ENCODE measurements at regions not wholly inside any gene's neighbourhood (a gene's known extent, or its start where the extent isn't known, plus 50 kb on each side); places are given as distances from the start of the nearest gene placed in this dataset.
"Not testable (repeated sequence)": the region's sequence is repeated elsewhere in the genome, so short reads cannot be mapped to it uniquely, and the experiment has no call there.

DNA sequence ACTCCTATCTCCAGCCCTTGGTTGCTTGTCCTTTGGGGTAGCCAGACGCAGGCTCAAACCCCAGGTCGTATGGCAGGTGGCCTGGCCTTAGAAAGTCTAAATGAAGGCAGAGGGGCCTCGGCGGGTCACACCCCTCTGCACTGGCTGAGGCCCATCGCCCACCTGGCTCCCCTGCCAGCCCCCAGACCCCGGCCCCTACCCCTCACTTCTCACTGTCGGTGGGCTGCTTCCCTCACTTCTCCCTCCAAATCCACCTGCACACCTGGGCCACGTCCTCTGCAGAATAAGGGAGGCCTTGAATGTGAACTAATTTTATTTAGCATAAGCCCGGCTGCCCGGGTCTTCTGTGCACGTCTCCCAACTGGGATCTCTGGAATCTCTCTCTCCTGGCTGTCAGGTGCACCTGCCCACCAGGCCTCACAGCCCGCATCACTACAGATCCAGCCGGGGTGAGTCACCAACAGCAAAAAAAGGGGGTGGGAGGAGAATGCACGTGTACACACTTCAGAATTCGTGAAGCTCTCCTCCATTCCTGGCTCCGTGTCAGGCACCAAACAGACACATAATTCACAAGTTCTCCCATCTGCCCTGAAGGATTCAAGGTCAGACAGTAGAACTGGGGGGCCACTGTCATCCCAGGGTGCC is 107.5 kb upstream of the SIM2 start:
- DNase-seq (ENCODE audit: low read depth, low spot score): no peak

DNA sequence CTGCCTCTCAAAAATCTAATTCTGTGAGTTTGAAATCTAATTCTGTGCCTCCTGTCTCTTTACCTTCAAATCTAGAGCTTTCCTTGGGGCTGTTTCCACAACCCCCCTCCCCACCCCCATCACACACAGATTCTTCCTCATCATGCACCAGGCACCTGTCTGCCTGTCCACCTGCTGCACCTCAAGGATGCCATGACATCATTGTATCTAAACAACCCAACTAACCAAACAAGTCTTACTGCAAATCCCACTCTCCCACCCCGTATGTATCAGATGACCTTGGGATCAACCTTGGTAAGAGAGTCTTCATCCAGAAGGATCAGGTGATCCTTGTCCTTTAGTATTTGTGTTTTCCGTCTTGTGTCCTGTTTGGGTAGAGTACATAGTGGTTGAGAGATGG is 102.7 kb upstream of the SIM2 start:
- DNase-seq (ENCODE audit: low read depth, low spot score): no peak

- DNase-seq (ENCODE audit: low read depth, low spot score): no peak
These were observed 97.6 kb upstream of the SIM2 start for GRCh38 chr21:36601362-36601761.

GRCh38 chr21:36602735-36603134 is 96.2 kb upstream of the SIM2 start:
- DNase-seq (ENCODE audit: low read depth, low spot score): no peak

DNA sequence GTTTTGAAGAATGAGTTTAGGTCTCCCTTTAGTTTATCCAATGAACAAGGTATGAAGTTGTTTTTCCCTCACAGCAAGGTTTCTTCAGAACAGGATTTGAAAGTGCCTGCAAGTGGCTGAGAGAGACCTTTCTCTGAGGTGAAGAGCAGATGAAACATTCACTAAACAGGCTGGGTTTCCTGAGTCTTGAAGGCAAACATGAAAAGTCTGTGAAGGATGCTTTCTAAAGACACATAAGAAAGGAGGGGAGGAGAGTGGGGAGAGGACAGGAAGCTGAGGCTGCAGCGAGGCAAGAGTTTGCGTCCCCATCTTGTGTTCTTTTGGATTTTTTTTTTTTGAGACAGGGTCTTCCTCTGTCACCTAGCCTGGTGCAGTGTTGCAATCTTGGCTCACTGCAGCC is 95.7 kb upstream of the SIM2 start:
- DNase-seq (ENCODE audit: low read depth, low spot score): no peak

GRCh38 chr21:36605426-36605825 is 93.5 kb upstream of the SIM2 start:
- no peak for DNase-seq (ENCODE audit: low read depth, low spot score)

DNA sequence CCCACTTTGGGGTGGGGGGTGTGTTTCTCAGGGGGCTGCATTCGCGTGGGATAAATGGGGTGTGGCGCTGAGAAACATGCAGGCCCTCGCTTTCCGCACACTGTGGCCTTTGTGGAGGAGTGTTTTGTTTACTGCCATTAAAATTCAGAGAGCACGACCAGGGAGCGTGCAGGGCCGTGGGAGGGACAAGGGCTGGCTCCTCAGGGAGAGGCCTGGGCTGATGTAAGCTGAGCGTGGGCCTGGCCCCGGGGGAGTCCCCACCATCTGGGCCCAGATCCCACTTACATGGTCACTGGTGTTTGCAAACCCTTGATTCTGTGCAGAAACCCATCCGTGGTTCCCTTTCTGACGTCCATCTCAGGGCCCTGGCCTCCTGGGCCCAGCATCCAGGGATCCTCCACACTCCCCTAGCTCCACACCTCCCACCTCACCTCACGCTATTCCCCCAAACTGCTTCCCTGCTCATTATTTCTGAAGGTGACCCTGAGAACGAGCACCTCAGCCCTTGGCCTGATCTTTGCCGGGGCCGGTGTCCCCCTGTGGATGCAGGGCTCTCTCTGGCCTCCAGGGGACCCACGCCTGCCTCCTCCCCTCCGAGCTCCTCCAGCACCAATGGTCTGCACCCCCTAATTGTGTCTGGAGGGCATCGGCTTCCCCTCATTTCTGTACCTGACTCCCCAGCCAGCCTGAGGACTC is 92.5 kb upstream of the SIM2 start:
- no peak for DNase-seq (ENCODE audit: low read depth, low spot score)

DNA sequence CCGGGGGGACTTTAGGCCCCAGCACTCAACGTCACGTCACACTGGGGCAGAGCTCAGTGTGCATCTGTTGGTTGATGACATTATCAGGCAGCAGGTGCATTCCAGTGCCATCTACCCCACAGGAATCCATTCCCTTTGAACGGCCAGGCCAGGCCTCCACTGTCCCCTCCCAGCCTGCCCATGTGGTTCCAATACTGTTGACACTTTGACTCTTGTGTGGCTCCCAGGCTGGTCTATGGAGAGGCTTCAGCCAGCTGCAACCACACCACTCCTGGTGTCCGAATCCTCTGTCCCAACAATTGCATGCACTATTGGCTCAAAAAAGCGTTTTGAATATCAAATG is 92.0 kb upstream of the SIM2 start:
- no peak for DNase-seq (ENCODE audit: low read depth, low spot score)

DNA sequence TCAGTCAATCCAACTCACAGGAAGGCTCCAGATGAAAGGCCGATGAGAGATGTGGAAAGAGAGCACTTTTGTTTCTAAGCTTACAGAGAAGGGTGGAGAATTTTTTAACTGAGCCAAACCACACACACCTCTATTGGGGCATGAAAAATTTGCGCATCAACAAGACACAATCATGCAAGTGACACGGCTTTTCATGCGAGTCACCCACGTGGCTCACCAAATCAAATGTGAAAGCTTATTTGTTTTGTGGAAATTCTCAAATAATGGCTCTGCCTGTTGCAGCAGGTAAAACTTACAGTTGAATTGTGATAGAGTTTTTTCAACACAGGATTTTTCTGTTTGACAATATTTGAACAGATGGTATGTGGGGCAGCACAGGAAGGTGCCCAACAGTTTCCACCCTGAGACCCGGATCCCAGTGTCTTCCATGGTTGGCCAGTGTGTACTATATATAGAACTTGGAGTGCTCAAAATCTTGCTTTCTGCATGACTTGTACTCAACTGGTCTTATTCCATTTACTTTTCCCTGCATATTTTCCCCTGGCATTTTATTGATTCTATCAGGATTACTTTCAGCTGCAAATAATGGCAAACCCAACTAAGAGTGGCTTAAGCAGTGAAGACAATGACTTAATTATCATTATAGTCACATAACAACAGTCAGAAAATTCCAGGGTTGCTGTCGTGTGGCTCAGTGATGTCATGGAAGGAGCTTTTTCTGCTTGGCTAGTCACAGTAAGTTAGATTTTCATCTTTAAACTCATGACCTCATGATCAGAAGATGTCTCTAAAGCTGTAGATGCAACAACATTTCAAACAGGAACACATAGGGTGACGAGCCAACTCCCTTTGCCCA is 90.6 kb upstream of the SIM2 start:
- DNase-seq (ENCODE audit: low read depth, low spot score): no peak

DNA sequence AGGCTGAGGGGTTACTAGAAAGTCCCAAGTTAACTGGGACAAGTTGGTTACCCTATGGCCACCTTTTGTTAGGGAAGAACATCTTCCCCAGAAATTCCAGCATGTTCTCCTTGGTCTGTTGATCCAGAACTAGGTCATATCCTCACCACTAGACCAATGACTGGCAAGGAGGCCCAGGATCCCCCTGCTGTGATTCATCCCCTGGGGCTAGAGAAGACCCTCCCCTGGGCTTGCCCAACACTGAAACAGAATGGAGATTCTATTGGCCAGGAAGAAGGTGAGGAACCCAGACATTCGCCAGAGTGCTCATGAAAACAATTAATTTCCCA is 90.1 kb upstream of the SIM2 start:
- DNase-seq (ENCODE audit: low read depth, low spot score): no peak

- DNase-seq (ENCODE audit: low read depth, low spot score): no peak
These were observed 89.3 kb upstream of the SIM2 start for GRCh38 chr21:36609654-36610053.

DNA sequence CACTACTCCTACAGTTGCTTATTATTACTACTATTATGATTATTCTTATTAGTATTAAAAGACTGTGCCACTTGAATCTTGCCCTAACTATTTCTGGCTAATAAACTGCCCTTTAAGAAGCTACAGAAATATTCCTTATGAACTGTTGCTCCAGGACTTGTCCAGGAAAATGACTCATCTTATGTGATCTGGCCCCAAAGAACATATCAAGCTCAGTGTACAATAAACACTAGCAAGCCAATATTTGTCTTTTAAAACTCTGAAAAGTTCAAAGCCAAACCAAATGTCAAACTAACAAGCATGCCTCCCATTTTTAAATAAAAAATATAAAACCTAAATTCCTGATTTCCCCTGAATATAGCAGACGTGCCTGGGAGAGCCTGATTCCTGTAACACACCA is 88.7 kb upstream of the SIM2 start:
- DNase-seq (ENCODE audit: low read depth, low spot score): no peak

- no peak for DNase-seq (ENCODE audit: low read depth, low spot score)
These were observed 88.0 kb upstream of the SIM2 start for GRCh38 chr21:36610935-36611334.

DNA sequence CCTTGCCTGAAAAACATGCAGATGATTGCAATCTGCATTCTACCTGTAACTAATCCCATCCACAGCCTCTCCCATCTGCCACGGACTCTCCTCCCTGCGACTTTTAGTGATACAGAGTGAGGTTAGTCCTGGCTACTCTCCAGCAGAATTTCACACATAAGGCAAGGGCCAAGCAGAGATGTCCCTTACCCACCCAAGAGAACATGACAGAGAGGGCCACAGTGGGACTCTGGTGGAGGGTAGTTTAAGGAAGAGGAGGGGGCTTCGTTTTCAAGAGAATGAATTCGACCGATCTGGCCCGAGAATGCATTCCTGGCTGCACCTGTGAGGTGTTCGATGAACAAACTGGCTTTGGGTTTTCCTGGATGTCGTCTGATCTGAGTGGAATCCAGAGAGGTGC is 87.5 kb upstream of the SIM2 start:
- no peak for DNase-seq (ENCODE audit: low read depth, low spot score)

DNA sequence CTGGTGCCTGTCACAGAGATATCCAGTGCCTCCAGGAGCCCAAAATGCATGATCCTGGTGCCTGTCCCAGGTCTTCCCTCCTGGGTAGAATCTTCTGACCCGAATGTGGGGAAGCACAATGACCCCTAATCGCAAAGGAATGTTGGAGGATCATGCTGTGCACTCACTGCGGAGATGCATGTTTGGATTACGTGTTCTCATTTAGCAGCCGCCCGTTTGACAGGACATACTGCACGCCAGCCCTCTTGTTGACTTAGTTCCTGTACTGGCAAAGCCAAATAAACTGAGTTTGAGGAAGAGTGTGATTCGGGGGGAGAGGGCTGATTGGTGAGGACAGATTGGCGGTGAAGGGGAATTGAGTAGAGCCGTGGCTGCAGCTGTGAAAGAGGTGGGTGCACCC is 85.9 kb upstream of the SIM2 start:
- DNase-seq (ENCODE audit: low read depth, low spot score): no peak

GRCh38 chr21:36613554-36613953 is 85.4 kb upstream of the SIM2 start:
- no peak for DNase-seq (ENCODE audit: low read depth, low spot score)

DNA sequence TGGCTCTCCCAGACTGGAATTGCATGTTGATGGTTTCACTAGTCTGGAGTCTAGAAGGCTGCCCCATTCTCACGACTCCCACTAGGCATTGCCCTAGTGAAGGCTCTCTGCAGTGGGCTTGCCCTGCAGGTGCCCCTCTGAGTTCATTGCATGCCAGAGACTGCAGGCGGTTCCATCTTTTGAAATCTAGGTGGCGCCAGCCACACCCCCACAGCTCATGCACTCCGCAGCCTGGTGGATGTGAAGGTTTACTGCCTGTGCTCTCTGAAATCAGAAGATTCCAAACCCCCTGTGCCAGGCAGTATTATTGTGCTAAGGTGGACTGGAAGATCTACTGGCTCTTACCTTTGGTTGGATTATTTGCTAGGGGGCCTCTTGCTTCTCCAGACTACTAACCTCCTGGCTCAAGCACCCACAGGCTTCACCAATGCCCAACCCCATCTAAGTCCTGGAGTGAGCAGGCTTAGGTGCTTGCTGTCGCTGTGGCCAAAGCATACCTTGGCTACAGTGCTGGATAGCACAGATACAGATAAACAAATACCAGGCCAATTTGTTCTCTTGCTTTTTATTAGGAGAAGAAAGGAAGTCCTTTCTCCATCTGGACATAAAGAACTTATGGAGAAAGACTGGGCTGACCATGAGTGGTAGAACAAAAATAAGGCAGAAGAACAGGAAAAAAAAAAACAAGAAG is 83.5 kb upstream of the SIM2 start:
- DNase-seq (ENCODE audit: low read depth, low spot score): no peak

GRCh38 chr21:36616773-36617172 is 82.1 kb upstream of the SIM2 start:
- DNase-seq (ENCODE audit: low read depth, low spot score): not testable (repeated sequence)

GRCh38 chr21:36621794-36622193 is 77.1 kb upstream of the SIM2 start:
- not testable (repeated sequence) for DNase-seq (ENCODE audit: low read depth, low spot score)

GRCh38 chr21:36624105-36624504 is 74.8 kb upstream of the SIM2 start:
- DNase-seq (ENCODE audit: low read depth, low spot score): no peak

DNA sequence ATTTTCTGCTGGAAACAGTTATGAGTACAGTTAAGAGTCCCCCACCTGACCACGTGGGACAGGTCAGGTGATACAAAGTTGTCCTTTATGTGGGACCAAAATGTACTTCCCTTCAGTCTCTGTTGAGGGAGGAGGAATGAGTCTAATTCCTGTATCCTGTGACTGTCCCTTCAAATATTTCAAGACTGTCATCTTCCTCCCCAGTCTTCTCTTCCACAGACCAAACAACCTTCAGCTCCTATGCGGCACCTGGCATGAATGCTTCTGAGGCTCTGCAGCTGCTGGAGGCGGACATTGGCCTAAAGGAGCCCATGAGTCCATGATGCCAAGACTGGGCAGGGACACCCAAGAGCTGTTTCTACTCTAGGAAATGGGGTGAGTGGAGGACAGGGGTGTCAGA is 72.1 kb upstream of the SIM2 start:
- DNase-seq (ENCODE audit: low read depth, low spot score): no peak

DNA sequence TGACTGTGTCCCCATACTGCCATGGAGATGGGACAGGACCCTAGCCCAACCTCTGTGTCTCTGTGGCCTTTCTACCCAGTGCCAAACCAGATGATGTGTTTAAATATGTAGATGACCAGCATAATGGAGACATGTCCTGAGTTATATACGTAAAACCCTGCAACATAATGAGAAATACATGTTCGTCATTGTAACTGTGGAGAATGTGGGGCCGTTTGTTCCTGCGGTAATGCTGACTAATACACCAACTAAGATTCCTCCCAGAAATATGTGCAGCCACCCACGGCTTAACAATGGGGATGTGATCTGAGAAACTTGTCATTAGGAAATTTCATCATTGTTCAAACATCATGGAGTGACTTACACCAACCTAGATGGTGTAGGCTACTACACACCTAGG is 71.7 kb upstream of the SIM2 start:
- no peak for DNase-seq (ENCODE audit: low read depth, low spot score)

Measured in activated CD4-positive, CD25-positive, alpha-beta regulatory T cell treated with anti-CD3 and anti-CD28 coated beads, Interleukin-2, amount 50 U/mL, for 16 hours (primary cell).